ENCODE measurements at regions not wholly inside any gene's neighbourhood (a gene's known extent, or its start where the extent isn't known, plus 50 kb on each side); places are given as distances from the start of the nearest gene placed in this dataset.

GRCh38 chr2:160968183-160968582, 192.0 kb upstream of the TANK start:
- Histone ChIP-seq H3K9ac (ENCODE audit: insufficient read depth, low read length, poor library complexity, severe bottlenecking) (no peak overlapping the region), H4K20me1 (ENCODE audit: insufficient read depth, low read length) (no peaks in the 10 kb centered on the region), H3K27ac (ENCODE audit: low read depth in 1 of 2, low read length in 2 of 2) (no peak overlapping the region), H3K4me2 (replicated peaks; ENCODE audit: extremely low read depth, low read length, poor library complexity, severe bottlenecking) (no peak overlapping the region), H3K9me3 (replicated peaks in 1 of 2; ENCODE audit: control insufficient read depth in 1 of 2, insufficient read depth in 1 of 2, low read length in 2 of 2) (no peaks in the 10 kb centered on the region), H3K27me3 (ENCODE audit: control insufficient read depth in 2 of 2, insufficient read depth in 2 of 2, low read length in 2 of 2) (no peaks in the 10 kb centered on the region), H3K79me2 (ENCODE audit: insufficient read depth, low read length) (no peaks in the 10 kb centered on the region), H3K36me3 (replicated peaks in 1 of 2; ENCODE audit: control insufficient read depth in 1 of 2, insufficient read depth in 2 of 2, low read length in 2 of 2) (no peaks in the 10 kb centered on the region), H2AFZ (ENCODE audit: insufficient read depth, low read depth, low read length, poor library complexity, severe bottlenecking) (peak overlapping the region; percentile 1), H3K4me1 (ENCODE audit: control insufficient read depth in 1 of 2, insufficient read depth in 2 of 2, low read length in 2 of 2) (no peaks in the 10 kb centered on the region), H3K4me3 (replicated peaks in 1 of 3; ENCODE audit: low read depth in 2 of 3, low read length in 3 of 3) (no peak overlapping the region)
- intact Hi-C loops (cut with micrococcal nuclease) = no loop called here
- H3K9me3 Mint-ChIP-seq = peaks cover 0 to 2% (median 0%) of the 10 kb centered on the region in 7 donors
- no peak for TF ChIP-seq CTCF (IDR thresholded peaks at IDR 0.05)
- WGBS (ENCODE audit: insufficient coverage) = no CpG with 5 or more reads among the region's 2 CpGs
- no peak overlapping the region for H3K27ac Mint-ChIP-seq
- H3K27me3 Mint-ChIP-seq (ENCODE audit: low read depth in 3 of 3) = peaks cover 0 to 4% (median 0%) of the 10 kb centered on the region in 3 donors
- DNase-seq = no peak
- peaks cover 3% of the 10 kb centered on the region for H3K4me1 Mint-ChIP-seq
- H3K4me3 Mint-ChIP-seq = no peak overlapping the region
- no peaks in the 10 kb centered on the region for H3K36me3 Mint-ChIP-seq

GRCh38 chr2:160970052-160970965, 189.9 kb upstream of the TANK start:
- Histone ChIP-seq H4K20me1 (ENCODE audit: insufficient read depth, low read length) (no peaks in the 10 kb centered on the region), H3K4me3 (replicated peaks in 1 of 3; ENCODE audit: low read depth in 2 of 3, low read length in 3 of 3) (peak overlapping the region in 1 of 3 experiments; percentile 33), H3K79me2 (ENCODE audit: insufficient read depth, low read length) (no peaks in the 10 kb centered on the region), H2AFZ (ENCODE audit: insufficient read depth, low read depth, low read length, poor library complexity, severe bottlenecking) (peak overlapping the region; percentile 65), H3K9ac (ENCODE audit: insufficient read depth, low read length, poor library complexity, severe bottlenecking) (no peak overlapping the region), H3K27me3 (ENCODE audit: control insufficient read depth in 2 of 2, insufficient read depth in 2 of 2, low read length in 2 of 2) (no peaks in the 10 kb centered on the region), H3K27ac (ENCODE audit: low read depth in 1 of 2, low read length in 2 of 2) (no peak overlapping the region), H3K4me1 (ENCODE audit: control insufficient read depth in 1 of 2, insufficient read depth in 2 of 2, low read length in 2 of 2) (no peaks in the 10 kb centered on the region), H3K4me2 (replicated peaks; ENCODE audit: extremely low read depth, low read length, poor library complexity, severe bottlenecking) (peak overlapping the region; percentile 44), H3K9me3 (replicated peaks in 1 of 2; ENCODE audit: control insufficient read depth in 1 of 2, insufficient read depth in 1 of 2, low read length in 2 of 2) (no peaks in the 10 kb centered on the region), H3K36me3 (replicated peaks in 1 of 2; ENCODE audit: control insufficient read depth in 1 of 2, insufficient read depth in 2 of 2, low read length in 2 of 2) (no peaks in the 10 kb centered on the region)
- no CpG with 5 or more reads among the region's 3 CpGs for WGBS (ENCODE audit: insufficient coverage)
- peak; percentile 59 for TF ChIP-seq CTCF (IDR thresholded peaks at IDR 0.05)
- Mint-ChIP-seq H3K4me3 (peak overlapping the region; percentile 34 to 67), H3K36me3 (no peaks in the 10 kb centered on the region), H3K4me1 (peaks cover 3% of the 10 kb centered on the region), H3K27me3 (ENCODE audit: low read depth in 3 of 3) (peaks cover 0 to 6% (median 4%) of the 10 kb centered on the region in 3 donors), H3K27ac (no peak overlapping the region), H3K9me3 (peaks cover 0 to 2% (median 0%) of the 10 kb centered on the region in 7 donors)
- intact Hi-C loops (cut with micrococcal nuclease) = no loop called here
- DNase-seq = peak; percentile 2 to 17 (median 10)

All from CD14-positive monocyte (primary cell).